SJSA1 (cell line): ENCODE measurements at regions not wholly inside any gene's neighbourhood (a gene's known extent, or its start where the extent isn't known, plus 50 kb on each side); places are given as distances from the start of the nearest gene placed in this dataset.

ENCODE experiments used
- DNase-seq, 2 experiments: peaks; one replicate each; pipeline ENCODE4 v3.0.0-alpha.2; 2015 to 2020; ENCODE audit warnings: low spot score in 2 of 2, low read depth in 1 of 2
- H3K27ac ChIP-seq: fragments of 250-450 bp; sonication (Bioruptor Pico); 2 replicates; pipeline ENCODE4 v1.5.1; 2020; ENCODE audit warnings: mild to moderate bottlenecking, moderate library complexity
- H3K27me3 ChIP-seq: fragments of 250-450 bp; sonication (Bioruptor Pico); replicated peaks from 2 replicates; pipeline ENCODE4 v1.5.1; 2020; ENCODE audit warnings: mild to moderate bottlenecking, moderate library complexity
- H3K36me3 ChIP-seq: fragments of 250-450 bp; sonication (Bioruptor Pico); 2 replicates; pipeline ENCODE4 v1.5.1; 2020; ENCODE audit warnings: mild to moderate bottlenecking
- H3K4me1 ChIP-seq: fragments of 250-450 bp; sonication (Bioruptor Pico); replicated peaks from 2 replicates; pipeline ENCODE4 v1.6.1; 2021; ENCODE audit warnings: mild to moderate bottlenecking
- H3K4me3 ChIP-seq: fragments of 250-450 bp; sonication (Bioruptor Pico); 2 replicates; pipeline ENCODE4 v1.5.1; 2020; ENCODE audit warnings: mild to moderate bottlenecking
- H3K9me3 ChIP-seq: fragments of 250-450 bp; sonication (Bioruptor Pico); replicated peaks from 2 replicates; pipeline ENCODE4 v1.5.1; 2020; ENCODE audit warnings: mild to moderate bottlenecking

DNA sequence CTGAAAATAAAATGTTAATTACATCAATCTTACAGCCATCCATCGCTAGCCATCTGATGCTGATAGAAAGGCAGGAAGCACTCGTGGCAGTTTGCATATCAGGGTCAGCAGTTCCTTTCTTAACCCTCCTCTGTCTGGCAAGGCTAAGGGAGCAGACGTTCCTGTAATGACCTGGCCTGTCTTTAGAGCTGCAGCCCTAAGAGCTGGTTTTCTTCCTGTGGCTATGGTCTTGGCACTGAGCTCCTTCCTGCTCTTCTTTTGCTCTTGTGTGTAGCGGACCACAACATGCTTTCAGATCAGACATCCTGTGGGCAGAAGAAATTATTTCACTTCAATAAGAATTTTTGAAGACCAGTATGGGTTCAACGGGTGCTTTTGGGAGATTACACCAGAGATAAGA is 170.4 kb downstream of the DAD1 start:
- no peaks in the 10 kb centered on the region for H3K36me3 ChIP-seq
- DNase-seq: no peak
- peaks cover 1% of the 10 kb centered on the region; the same call in 1 of the 2 replicates for H3K4me1 ChIP-seq
- no peak overlapping the region for H3K27ac ChIP-seq
- H3K27me3 ChIP-seq: no peaks in the 10 kb centered on the region
- H3K9me3 ChIP-seq: no peaks in the 10 kb centered on the region
- no peak overlapping the region for H3K4me3 ChIP-seq

DNA sequence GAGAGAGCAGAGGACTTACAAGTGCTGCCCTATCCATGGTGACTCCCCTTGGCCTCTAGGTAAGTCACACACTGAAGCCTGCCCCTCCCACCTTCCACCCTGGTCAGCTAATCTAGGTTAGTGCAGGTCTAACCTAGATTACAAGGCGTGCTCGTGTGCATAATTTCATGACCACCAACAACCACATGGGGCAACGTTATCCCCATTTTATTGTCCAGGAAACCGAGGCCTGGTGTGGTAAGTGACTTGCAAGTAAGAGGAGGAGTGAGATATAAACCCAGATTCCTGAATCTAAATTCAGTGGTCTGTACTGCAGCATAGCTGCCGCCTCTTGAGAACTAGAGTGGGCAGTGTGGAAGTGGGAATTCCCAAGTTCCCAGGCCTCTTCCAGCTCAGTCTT is 171.1 kb downstream of the DAD1 start:
- no peaks in the 10 kb centered on the region for H3K36me3 ChIP-seq
- peaks cover 9% of the 10 kb centered on the region; the same call in 1 of the 2 replicates for H3K4me1 ChIP-seq
- no peak overlapping the region for H3K4me3 ChIP-seq
- H3K27ac ChIP-seq: no peak overlapping the region
- DNase-seq: no peak
- no peaks in the 10 kb centered on the region for H3K9me3 ChIP-seq
- H3K27me3 ChIP-seq: no peaks in the 10 kb centered on the region

DNA sequence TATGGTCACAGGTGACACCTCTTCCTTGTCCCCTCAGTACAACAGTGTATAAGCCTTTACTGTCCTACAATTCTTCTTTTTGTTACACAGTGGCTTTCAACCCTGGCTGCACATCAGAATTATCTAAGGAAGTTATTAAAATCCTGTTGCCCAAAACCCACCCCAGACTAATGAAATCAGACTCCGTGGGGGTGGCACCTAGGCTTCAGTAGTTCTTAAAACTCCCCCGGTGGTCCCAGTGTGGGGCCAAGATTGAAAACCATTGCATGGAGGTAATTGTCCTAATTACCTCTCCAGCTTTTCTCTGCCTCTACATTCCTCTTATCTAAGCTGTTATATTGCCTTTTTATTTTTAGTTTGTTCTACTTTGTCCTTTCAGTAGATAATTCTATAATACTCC is 172.8 kb downstream of the DAD1 start:
- peaks cover 10% of the 10 kb centered on the region; the same call in 1 of the 2 replicates for H3K4me1 ChIP-seq
- no peaks in the 10 kb centered on the region for H3K27me3 ChIP-seq
- H3K36me3 ChIP-seq: no peaks in the 10 kb centered on the region
- DNase-seq: no peak
- no peaks in the 10 kb centered on the region for H3K9me3 ChIP-seq
- H3K27ac ChIP-seq: no peak overlapping the region
- H3K4me3 ChIP-seq: no peak overlapping the region

DNA sequence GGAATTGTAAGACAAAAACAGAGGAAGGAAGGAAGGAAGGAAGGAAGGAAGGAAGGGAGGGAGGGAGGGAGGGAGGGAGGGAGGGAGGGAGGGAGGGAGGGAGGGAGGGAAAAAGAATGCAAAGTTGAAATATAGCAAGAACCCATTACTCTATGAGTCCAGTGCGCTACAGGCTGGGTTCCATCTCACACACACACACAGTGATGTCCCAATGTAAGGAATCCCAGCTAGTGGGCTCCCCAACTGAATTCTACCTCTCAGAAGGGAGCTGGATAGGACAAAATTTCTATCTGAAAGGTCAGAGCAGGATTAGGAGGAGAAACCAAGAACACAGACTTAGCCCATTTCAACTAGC is 173.4 kb downstream of the DAD1 start:
- DNase-seq: no peak
- H3K4me1 ChIP-seq: peaks cover 10% of the 10 kb centered on the region; the same call in 1 of the 2 replicates
- H3K36me3 ChIP-seq: no peaks in the 10 kb centered on the region
- no peak overlapping the region for H3K27ac ChIP-seq
- H3K27me3 ChIP-seq: no peaks in the 10 kb centered on the region
- no peaks in the 10 kb centered on the region for H3K9me3 ChIP-seq
- no peak overlapping the region for H3K4me3 ChIP-seq

DNA sequence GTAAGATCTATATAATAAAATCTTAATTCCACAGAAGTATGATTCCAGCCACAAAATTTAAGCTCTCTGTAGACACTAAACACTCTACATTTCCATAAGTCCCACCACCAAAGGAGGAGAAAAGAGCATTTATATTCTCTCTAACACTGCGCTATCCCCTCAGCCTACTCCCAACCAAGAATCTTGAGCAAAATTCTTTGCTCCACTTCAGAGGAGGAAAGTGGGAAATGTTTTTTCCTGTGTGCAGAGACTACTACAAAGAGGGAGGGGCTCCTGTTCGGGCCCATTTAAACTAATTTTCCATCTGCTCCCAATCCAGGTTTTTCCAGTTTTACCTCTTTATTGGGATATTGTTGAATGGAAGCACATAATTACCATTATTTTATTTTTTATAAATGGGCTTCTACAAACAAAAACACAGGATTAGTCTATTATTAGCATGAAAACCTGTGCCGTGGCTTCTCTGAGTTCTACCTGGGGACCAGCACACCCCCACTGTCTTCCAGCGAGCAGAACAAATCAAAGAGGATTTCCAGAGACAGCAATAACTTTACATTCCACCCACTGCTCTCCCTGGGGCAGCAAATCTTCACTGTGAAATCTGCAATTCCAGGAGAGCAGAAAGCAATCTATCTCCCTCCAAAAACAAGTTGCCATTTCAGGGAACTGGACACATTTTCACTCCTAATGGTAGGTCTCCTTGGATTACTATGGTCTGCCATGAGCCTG is 174.0 kb downstream of the DAD1 start:
- H3K27me3 ChIP-seq: no peaks in the 10 kb centered on the region
- H3K27ac ChIP-seq: no peak overlapping the region
- H3K36me3 ChIP-seq: no peaks in the 10 kb centered on the region
- H3K4me3 ChIP-seq: no peak overlapping the region
- DNase-seq: no peak
- no peaks in the 10 kb centered on the region for H3K9me3 ChIP-seq
- H3K4me1 ChIP-seq: peaks cover 10% of the 10 kb centered on the region; the same call in 1 of the 2 replicates

DNA sequence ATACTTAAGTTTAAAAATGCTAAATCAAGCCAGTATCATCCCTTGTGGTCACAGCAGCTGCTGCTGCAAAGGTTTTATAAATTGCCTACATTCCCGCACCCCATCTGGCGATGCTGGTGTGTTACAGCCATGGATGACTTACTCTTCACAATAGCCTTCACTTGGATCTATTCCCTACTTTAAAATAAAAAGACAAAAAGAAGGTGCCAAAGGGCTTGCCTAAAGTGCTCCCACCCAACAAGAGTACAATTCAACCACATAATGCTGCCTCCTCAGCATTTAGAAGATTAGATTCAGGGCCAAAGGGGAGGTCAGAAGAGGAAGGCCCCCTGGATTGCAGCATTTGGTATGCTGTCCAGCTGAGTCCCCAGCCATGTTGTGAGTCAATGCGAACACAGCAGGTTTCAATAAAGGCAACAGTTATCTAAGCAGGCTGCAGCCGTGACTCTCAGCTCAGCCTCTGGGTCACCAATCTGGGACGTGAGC is 176.1 kb downstream of the DAD1 start:
- Histone ChIP-seq H3K36me3 (no peaks in the 10 kb centered on the region), H3K9me3 (no peaks in the 10 kb centered on the region), H3K27me3 (no peaks in the 10 kb centered on the region), H3K4me1 (peaks cover 10% of the 10 kb centered on the region; the same call in 1 of the 2 replicates), H3K27ac (no peak overlapping the region), H3K4me3 (no peak overlapping the region)
- DNase-seq: no peak

DNA sequence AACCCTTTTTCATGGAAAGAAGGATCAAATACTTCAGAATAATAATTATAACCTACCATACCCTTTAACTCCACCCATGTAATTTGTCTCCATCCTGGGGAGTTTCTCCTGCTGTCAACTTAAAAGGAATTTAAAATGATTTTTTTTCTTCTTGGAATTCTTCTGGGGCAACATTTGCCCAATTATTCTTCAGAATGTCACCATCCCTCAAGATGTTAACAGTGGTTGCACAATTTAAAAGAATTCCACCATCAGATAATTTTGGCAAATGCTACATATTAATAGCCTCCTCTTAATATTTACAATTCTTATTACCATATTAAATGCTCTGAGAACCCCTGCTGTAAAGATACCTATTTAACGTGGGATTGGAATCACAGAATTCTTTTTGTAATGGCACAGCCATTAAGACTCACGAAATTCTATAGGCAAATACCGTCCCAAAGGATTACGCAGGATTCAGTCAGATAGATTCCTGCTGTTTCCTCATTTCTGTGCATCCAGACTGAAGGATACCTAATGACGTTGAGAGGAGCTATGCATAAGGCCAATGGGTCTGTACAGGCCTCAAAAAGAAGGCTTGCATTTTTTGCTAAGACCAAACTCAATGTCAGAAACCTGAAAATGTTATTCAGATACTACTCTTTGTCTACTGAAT is 177.5 kb downstream of the DAD1 start:
- Histone ChIP-seq H3K27me3 (no peaks in the 10 kb centered on the region), H3K4me3 (no peak overlapping the region), H3K36me3 (no peaks in the 10 kb centered on the region), H3K27ac (no peak overlapping the region), H3K9me3 (no peaks in the 10 kb centered on the region), H3K4me1 (peaks cover 10% of the 10 kb centered on the region; the same call in 1 of the 2 replicates)
- DNase-seq: no peak

DNA sequence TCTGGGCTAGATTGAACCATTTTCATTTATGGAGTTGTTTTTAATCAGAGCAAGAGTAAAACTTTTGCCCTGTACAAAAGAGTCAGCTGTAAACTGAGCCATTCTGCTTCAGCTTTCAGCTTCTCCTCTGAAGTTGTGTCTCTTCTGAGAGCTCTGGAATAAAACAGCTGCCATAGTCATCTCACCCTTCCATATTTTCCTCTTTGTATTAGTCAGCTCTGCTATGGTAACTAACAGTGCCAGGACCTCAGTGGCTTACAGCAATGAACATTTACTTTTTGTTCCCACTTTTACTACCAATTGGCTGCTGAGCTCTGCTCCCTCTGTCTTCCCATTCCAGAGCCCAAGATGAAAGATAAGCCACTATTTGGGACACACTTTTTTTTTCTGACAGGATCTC is 178.5 kb downstream of the DAD1 start:
- H3K27me3 ChIP-seq: no peaks in the 10 kb centered on the region
- no peak for DNase-seq
- H3K27ac ChIP-seq: no peak overlapping the region
- H3K4me3 ChIP-seq: no peak overlapping the region
- no peaks in the 10 kb centered on the region for H3K9me3 ChIP-seq
- peaks cover 10% of the 10 kb centered on the region; the same call in 1 of the 2 replicates for H3K4me1 ChIP-seq
- no peaks in the 10 kb centered on the region for H3K36me3 ChIP-seq

DNA sequence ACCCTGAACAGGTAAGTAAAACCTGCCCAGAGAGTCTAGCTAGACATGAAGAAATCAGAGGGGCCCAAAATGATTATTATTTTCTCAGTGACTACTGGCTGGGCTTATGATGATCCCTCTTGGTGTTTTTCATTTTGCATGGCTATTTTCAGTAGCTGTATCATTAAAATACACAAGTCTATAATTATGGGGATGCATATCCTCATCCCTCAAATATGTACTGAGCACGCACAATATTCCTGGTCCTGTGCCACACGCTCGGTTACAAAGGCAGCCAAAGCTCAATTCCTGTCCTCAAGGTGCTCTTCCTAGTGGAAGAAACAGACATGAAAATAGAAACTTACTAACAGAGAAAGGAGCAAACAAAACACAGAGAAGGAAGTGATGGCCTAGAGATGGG is 180.0 kb downstream of the DAD1 start:
- H3K4me1 ChIP-seq: peaks cover 10% of the 10 kb centered on the region; the same call in 1 of the 2 replicates
- H3K27ac ChIP-seq: no peak overlapping the region
- no peak overlapping the region for H3K4me3 ChIP-seq
- no peaks in the 10 kb centered on the region for H3K9me3 ChIP-seq
- H3K27me3 ChIP-seq: no peaks in the 10 kb centered on the region
- DNase-seq: no peak
- no peaks in the 10 kb centered on the region for H3K36me3 ChIP-seq

DNA sequence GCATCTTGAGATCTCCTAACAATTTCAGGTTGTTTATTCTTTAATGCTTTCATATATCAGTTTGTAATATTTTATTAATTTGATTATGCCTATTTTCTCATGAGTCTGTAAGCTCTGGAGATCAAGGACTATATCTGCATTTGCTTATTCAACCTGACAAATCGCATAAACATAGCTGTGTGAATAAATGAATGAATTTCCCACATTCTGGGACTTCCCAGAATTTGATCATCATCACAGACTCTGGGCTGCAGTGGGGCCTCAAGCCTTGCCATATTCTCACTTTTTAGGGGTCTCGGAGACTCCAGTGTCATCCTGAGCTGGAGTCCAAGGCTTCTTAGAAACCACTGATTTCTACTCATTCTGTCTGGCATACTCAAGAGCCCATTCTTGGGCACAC is 180.5 kb downstream of the DAD1 start:
- Histone ChIP-seq H3K36me3 (no peaks in the 10 kb centered on the region), H3K4me1 (peaks cover 8% of the 10 kb centered on the region; the same call in 1 of the 2 replicates), H3K9me3 (no peaks in the 10 kb centered on the region), H3K27me3 (no peaks in the 10 kb centered on the region), H3K4me3 (no peak overlapping the region), H3K27ac (no peak overlapping the region)
- DNase-seq: no peak

DNA sequence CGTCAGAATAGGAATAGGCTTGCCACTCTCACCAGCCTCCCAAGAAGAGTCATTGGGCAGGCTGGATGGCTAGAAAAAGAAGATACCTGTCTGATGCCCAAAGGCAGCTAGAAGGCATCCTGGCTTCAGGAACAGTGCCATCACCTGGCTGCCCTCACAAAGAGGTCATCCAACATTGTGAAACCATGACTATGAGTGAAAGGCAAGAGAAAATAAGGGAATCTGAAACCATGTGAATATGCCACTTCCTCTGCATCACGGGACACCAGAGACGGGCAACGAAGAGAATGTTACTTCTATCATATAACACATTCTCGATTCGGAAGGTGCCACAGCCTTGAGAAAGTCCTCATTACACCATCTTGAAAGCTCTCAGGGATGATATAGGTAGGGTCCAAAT is 182.0 kb downstream of the DAD1 start:
- no peak for DNase-seq
- Histone ChIP-seq H3K4me3 (no peak overlapping the region), H3K36me3 (no peaks in the 10 kb centered on the region), H3K27me3 (no peaks in the 10 kb centered on the region), H3K27ac (no peak overlapping the region), H3K9me3 (no peaks in the 10 kb centered on the region), H3K4me1 (no peaks in the 10 kb centered on the region)

DNA sequence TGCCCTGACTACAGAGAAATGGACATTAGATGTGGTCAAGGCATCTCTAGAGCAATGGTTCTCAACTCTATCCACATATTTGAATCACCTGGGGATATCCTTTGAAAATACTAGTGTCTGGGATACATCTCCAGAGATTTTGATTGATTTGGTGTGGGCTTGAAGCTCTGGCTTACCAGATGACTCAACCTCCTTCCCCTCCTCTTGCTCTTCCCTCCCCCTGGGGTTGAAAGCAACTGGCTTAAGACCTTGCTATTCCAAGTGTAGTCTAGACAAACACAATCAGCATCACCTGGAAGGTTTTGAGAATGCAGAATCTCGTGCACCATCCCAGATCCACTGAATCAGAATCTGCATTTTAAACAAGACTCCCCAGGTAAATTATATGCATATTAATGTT is 183.8 kb downstream of the DAD1 start:
- Histone ChIP-seq H3K36me3 (no peaks in the 10 kb centered on the region), H3K27me3 (no peaks in the 10 kb centered on the region), H3K4me1 (peaks cover 17% of the 10 kb centered on the region), H3K9me3 (no peaks in the 10 kb centered on the region), H3K4me3 (no peak overlapping the region), H3K27ac (no peak overlapping the region)
- DNase-seq: no peak

DNA sequence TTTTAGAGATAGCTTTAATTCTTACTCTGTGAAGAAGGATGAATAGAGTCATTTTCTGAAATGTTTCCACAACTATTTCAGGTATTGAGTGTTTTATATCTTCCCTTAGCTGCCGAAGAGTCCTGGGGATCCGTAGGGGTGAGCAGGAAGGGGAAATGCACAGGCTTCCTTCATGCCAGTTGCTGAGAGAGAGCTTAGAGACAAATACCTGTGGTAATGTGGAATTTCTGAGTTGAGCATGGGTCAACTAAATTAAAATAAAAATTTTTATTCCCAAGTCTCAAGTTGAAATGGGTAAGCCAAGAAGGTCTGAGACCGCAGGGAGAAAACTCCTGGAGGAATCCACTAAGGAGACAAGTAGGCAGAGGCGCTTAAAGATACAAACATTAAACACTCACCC is 185.7 kb downstream of the DAD1 start:
- Histone ChIP-seq H3K27ac (no peak overlapping the region), H3K4me1 (peaks cover 24% of the 10 kb centered on the region), H3K27me3 (no peaks in the 10 kb centered on the region), H3K9me3 (no peaks in the 10 kb centered on the region), H3K4me3 (no peak overlapping the region), H3K36me3 (no peaks in the 10 kb centered on the region)
- peak in 1 of 2 experiments; percentile 38 for DNase-seq

DNA sequence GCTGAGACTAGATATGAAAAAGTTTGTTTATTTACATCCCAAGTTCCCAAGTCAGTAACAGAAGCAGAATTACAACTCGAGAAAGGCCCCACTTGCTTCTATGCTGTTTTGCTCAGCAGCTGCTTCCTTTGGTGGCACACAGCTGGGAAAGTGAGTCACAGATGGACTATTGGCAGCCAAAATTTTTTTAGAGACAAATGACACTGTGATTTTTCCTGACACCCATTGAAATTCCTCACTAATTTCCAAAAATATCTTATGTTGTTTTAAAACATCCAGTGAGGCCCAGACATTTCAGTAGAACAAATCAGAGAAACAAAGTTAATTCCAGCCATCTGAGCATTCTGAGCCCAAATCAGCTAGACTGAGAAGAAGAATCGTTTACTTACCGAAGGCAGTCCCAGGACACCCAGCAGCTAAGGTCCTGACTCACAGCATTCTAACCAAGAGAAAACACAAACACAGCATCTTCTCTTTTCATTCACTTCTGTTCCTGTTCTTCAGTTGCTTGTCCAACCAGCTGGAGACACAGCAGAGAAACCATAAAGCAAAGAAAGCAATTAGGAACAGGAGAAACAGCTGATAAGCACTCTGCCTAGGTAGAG is 188.3 kb downstream of the DAD1 start:
- Histone ChIP-seq H3K4me1 (peaks cover 36% of the 10 kb centered on the region), H3K36me3 (no peaks in the 10 kb centered on the region), H3K27ac (peak overlapping the region; percentile 43), H3K4me3 (no peak overlapping the region), H3K27me3 (no peaks in the 10 kb centered on the region), H3K9me3 (no peaks in the 10 kb centered on the region)
- DNase-seq: peak in 1 of 2 experiments; percentile 62
